Spleen (tissue), 7 donors: ENCODE measurements at regions not wholly inside any gene's neighbourhood (a gene's known extent, or its start where the extent isn't known, plus 50 kb on each side); places are given as distances from the start of the nearest gene placed in this dataset.

Experiments used
- POLR2A ChIP-seq, 3 donors: fragments of 450-650 bp; IDR thresholded peaks; one replicate each; pipeline ENCODE4 v1.5.1; 2017; ENCODE audit warnings: antibody characterized with exemption in 3 of 3, mild to moderate bottlenecking in 1 of 3
- POLR2AphosphoS5 ChIP-seq, 3 donors: sonication (generic); formaldehyde crosslinking; IDR thresholded peaks; one replicate each; pipeline ENCODE4 v1.5.1; 2017; ENCODE audit warnings: antibody characterized with exemption in 3 of 3
- TF ChIP-seq, protein P1 (sequence below), 11 experiments: fragments of 200-600 bp in 7 of 11; fragments of 450-650 bp in 4 of 11; sonication (generic) in 4 of 11; IDR thresholded peaks in 8 of 11; conservative IDR thresholded peaks in 3 of 11; 1 replicate in 7 of 11; 2 replicates in 4 of 11; pipeline versions ENCODE4 v1.4.0 to v1.8.0; 2016 to 2021; ENCODE audit warnings: antibody characterized with exemption in 11 of 11, inconsistent platforms in 4 of 11, mild to moderate bottlenecking in 1 of 11
- donor health status: DM: no; HTN: no; CAD: no; lungs with moderate emphysema.
- donor health status: DM: no; HTN: no; CAD: no.
- donor health status: DM: no; HTN: no; CAD: no.

DNA sequence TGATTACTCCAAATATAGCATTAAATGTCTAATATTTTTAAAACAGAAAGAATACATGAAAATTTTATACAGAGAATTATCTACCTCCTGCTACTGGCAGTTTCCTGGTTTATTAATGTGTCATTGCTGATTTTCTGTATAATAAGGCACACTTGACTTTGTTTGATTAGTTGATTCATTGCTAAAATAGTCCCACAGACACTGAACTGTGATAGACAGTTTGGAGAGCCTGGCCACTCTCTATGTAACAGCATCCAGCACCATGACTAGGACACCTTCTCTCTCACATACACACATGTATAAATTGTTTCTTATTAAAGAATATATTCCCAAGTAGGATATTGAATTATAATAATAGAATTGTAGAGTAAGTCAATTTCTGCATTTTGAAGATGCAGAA, 368.5 kb upstream of the SNX7 start:
- TF ChIP-seq, protein P1, sequence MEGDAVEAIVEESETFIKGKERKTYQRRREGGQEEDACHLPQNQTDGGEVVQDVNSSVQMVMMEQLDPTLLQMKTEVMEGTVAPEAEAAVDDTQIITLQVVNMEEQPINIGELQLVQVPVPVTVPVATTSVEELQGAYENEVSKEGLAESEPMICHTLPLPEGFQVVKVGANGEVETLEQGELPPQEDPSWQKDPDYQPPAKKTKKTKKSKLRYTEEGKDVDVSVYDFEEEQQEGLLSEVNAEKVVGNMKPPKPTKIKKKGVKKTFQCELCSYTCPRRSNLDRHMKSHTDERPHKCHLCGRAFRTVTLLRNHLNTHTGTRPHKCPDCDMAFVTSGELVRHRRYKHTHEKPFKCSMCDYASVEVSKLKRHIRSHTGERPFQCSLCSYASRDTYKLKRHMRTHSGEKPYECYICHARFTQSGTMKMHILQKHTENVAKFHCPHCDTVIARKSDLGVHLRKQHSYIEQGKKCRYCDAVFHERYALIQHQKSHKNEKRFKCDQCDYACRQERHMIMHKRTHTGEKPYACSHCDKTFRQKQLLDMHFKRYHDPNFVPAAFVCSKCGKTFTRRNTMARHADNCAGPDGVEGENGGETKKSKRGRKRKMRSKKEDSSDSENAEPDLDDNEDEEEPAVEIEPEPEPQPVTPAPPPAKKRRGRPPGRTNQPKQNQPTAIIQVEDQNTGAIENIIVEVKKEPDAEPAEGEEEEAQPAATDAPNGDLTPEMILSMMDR (IDR thresholded peaks at IDR 0.05 in 8 of 11, conservative IDR thresholded peaks at IDR 0.05 in 3 of 11): no peak
- TF ChIP-seq POLR2A (IDR thresholded peaks at IDR 0.05): no peak
- TF ChIP-seq POLR2AphosphoS5 (IDR thresholded peaks at IDR 0.05): no peak
